ENCODE measurements at regions not wholly inside any gene's neighbourhood (a gene's known extent, or its start where the extent isn't known, plus 50 kb on each side); places are given as distances from the start of the nearest gene placed in this dataset.

- H3K4me2 ChIP-seq (ENCODE audit: low read depth, low read length, poor library complexity, severe bottlenecking) = no peak overlapping the region
- no peak for DNase-seq
Observed at GRCh38 chr4:81638698-81639097, 167.0 kb upstream of the RASGEF1B start.

GRCh38 chr4:81635739-81636138 is 164.0 kb upstream of the RASGEF1B start:
- H3K4me3 ChIP-seq (ENCODE audit: low read length) = no peak overlapping the region
- H3K4me1 ChIP-seq (ENCODE audit: low read length) = peaks cover 33% of the 10 kb centered on the region
- no peaks in the 10 kb centered on the region for H3K9me3 ChIP-seq (ENCODE audit: low read length)
- peak; percentile 75 for DNase-seq
- no peaks in the 10 kb centered on the region for H4K20me1 ChIP-seq (ENCODE audit: insufficient read depth, low read depth, low read length)
- H3K4me2 ChIP-seq (ENCODE audit: low read depth, low read length, poor library complexity, severe bottlenecking) = peak overlapping the region; percentile 44
- H2AFZ ChIP-seq (ENCODE audit: low read length) = 0 out of 2 replicates have a peak overlapping the region, but pooled peaks have one; percentile 24
- no peaks in the 10 kb centered on the region for H3K79me2 ChIP-seq (ENCODE audit: low read length)
- H3K27ac ChIP-seq (ENCODE audit: low read length) = peak overlapping the region; percentile 34; the same call in 1 of the 2 replicates
- no peak overlapping the region for H3K9ac ChIP-seq (ENCODE audit: low read length)
- no peaks in the 10 kb centered on the region for H3K27me3 ChIP-seq (ENCODE audit: low read length)
- no peaks in the 10 kb centered on the region for H3K9me2 ChIP-seq (replicated peaks; ENCODE audit: insufficient read depth, low read length)
- H3K36me3 ChIP-seq (ENCODE audit: insufficient read depth, low read length) = no peaks in the 10 kb centered on the region

More at GRCh38 chr4:81638698-81639097, 167.0 kb upstream of the RASGEF1B start:
- Histone ChIP-seq H4K20me1 (ENCODE audit: insufficient read depth, low read depth, low read length) (no peaks in the 10 kb centered on the region), H3K9me3 (ENCODE audit: low read length) (no peaks in the 10 kb centered on the region), H3K79me2 (ENCODE audit: low read length) (no peaks in the 10 kb centered on the region), H3K9me2 (replicated peaks; ENCODE audit: insufficient read depth, low read length) (no peaks in the 10 kb centered on the region), H3K4me1 (ENCODE audit: low read length) (peaks cover 19% of the 10 kb centered on the region), H3K4me3 (ENCODE audit: low read length) (no peak overlapping the region), H2AFZ (ENCODE audit: low read length) (no peak overlapping the region), H3K27me3 (ENCODE audit: low read length) (no peaks in the 10 kb centered on the region), H3K36me3 (ENCODE audit: insufficient read depth, low read length) (no peaks in the 10 kb centered on the region), H3K27ac (ENCODE audit: low read length) (no peak overlapping the region), H3K9ac (ENCODE audit: low read length) (no peak overlapping the region)

- no peaks in the 10 kb centered on the region for H3K79me2 ChIP-seq (ENCODE audit: low read length)
- H3K4me1 ChIP-seq (ENCODE audit: low read length) = peaks cover 33% of the 10 kb centered on the region
- no peaks in the 10 kb centered on the region for H3K9me3 ChIP-seq (ENCODE audit: low read length)
- H4K20me1 ChIP-seq (ENCODE audit: insufficient read depth, low read depth, low read length) = no peaks in the 10 kb centered on the region
- no peak overlapping the region for H3K4me2 ChIP-seq (ENCODE audit: low read depth, low read length, poor library complexity, severe bottlenecking)
- no peak overlapping the region for H2AFZ ChIP-seq (ENCODE audit: low read length)
- no peak overlapping the region for H3K4me3 ChIP-seq (ENCODE audit: low read length)
- no peaks in the 10 kb centered on the region for H3K36me3 ChIP-seq (ENCODE audit: insufficient read depth, low read length)
- no peak for DNase-seq
- H3K27ac ChIP-seq (ENCODE audit: low read length) = peak overlapping the region; percentile 23; the same call in 1 of the 2 replicates
- no peaks in the 10 kb centered on the region for H3K27me3 ChIP-seq (ENCODE audit: low read length)
- H3K9me2 ChIP-seq (replicated peaks; ENCODE audit: insufficient read depth, low read length) = no peaks in the 10 kb centered on the region
- no peak overlapping the region for H3K9ac ChIP-seq (ENCODE audit: low read length)
Observed at GRCh38 chr4:81634766-81635549, 163.3 kb upstream of the RASGEF1B start.

DNA sequence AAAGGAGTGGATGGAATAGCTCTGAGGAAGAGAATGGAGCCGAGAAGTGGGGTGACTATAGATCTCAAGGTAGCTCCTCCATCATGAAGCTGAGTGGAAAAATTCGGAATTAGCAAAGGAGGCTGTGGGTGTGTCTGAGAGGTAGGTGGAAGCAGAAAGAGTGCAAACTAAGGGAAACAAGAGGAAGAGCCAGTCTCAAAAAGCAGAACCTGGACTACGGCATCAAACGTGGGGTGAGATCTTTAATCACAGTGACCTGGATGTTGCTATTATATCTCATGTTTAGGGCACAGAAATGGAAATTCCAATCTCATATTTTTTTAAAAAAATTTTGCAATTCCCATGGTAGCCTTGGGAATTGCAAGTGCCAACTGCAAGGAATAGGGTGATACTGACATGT is 162.5 kb upstream of the RASGEF1B start:
- Histone ChIP-seq H3K9me2 (replicated peaks; ENCODE audit: insufficient read depth, low read length) (no peaks in the 10 kb centered on the region), H3K79me2 (ENCODE audit: low read length) (no peaks in the 10 kb centered on the region), H3K9ac (ENCODE audit: low read length) (no peak overlapping the region), H3K4me3 (ENCODE audit: low read length) (no peak overlapping the region), H4K20me1 (ENCODE audit: insufficient read depth, low read depth, low read length) (no peaks in the 10 kb centered on the region), H2AFZ (ENCODE audit: low read length) (no peak overlapping the region), H3K27ac (ENCODE audit: low read length) (no peak overlapping the region), H3K4me2 (ENCODE audit: low read depth, low read length, poor library complexity, severe bottlenecking) (no peak overlapping the region), H3K36me3 (ENCODE audit: insufficient read depth, low read length) (no peaks in the 10 kb centered on the region), H3K4me1 (ENCODE audit: low read length) (peaks cover 33% of the 10 kb centered on the region), H3K9me3 (ENCODE audit: low read length) (no peaks in the 10 kb centered on the region), H3K27me3 (ENCODE audit: low read length) (no peaks in the 10 kb centered on the region)
- DNase-seq = no peak

- H3K4me3 ChIP-seq (ENCODE audit: low read length) = no peak overlapping the region
- H4K20me1 ChIP-seq (ENCODE audit: insufficient read depth, low read depth, low read length) = no peaks in the 10 kb centered on the region
- H3K9me2 ChIP-seq (replicated peaks; ENCODE audit: insufficient read depth, low read length) = no peaks in the 10 kb centered on the region
- no peak overlapping the region for H3K27ac ChIP-seq (ENCODE audit: low read length)
- no peaks in the 10 kb centered on the region for H3K36me3 ChIP-seq (ENCODE audit: insufficient read depth, low read length)
- no peak overlapping the region for H3K9ac ChIP-seq (ENCODE audit: low read length)
- no peak overlapping the region for H2AFZ ChIP-seq (ENCODE audit: low read length)
- DNase-seq = no peak
- H3K79me2 ChIP-seq (ENCODE audit: low read length) = no peaks in the 10 kb centered on the region
- H3K9me3 ChIP-seq (ENCODE audit: low read length) = no peaks in the 10 kb centered on the region
- peaks cover 33% of the 10 kb centered on the region for H3K4me1 ChIP-seq (ENCODE audit: low read length)
- H3K27me3 ChIP-seq (ENCODE audit: low read length) = no peaks in the 10 kb centered on the region
- H3K4me2 ChIP-seq (ENCODE audit: low read depth, low read length, poor library complexity, severe bottlenecking) = no peak overlapping the region
Observed at GRCh38 chr4:81632581-81633299, 161.0 kb upstream of the RASGEF1B start.

DNA sequence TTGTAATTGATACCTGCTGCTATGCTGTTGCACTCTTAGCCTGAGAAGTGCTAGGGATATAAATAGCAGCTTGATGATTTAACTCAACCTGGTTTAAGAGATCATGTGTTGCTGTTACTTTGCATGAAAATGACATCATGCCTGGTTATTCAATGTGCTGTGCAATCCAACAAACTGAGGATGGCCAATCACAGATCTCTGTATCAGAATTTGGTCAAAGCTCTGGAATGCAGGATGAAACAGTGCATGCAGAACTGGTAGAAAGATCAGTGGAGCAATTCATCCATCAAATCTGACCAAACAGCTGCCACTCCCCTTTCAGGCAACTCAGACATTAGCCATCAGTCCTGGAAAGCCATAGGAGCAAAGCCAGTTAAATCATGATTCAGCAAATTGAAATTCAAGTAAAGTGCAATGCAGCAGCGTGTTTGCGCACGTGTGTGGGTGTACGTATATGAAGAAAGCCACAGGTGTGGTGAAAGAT is 160.3 kb upstream of the RASGEF1B start:
- no peaks in the 10 kb centered on the region for H3K79me2 ChIP-seq (ENCODE audit: low read length)
- H2AFZ ChIP-seq (ENCODE audit: low read length) = no peak overlapping the region
- H3K27ac ChIP-seq (ENCODE audit: low read length) = no peak overlapping the region
- no peak for DNase-seq
- H3K9me3 ChIP-seq (ENCODE audit: low read length) = no peaks in the 10 kb centered on the region
- peaks cover 33% of the 10 kb centered on the region for H3K4me1 ChIP-seq (ENCODE audit: low read length)
- H3K36me3 ChIP-seq (ENCODE audit: insufficient read depth, low read length) = no peaks in the 10 kb centered on the region
- no peak overlapping the region for H3K9ac ChIP-seq (ENCODE audit: low read length)
- no peaks in the 10 kb centered on the region for H3K27me3 ChIP-seq (ENCODE audit: low read length)
- no peaks in the 10 kb centered on the region for H3K9me2 ChIP-seq (replicated peaks; ENCODE audit: insufficient read depth, low read length)
- no peak overlapping the region for H3K4me3 ChIP-seq (ENCODE audit: low read length)
- H4K20me1 ChIP-seq (ENCODE audit: insufficient read depth, low read depth, low read length) = no peaks in the 10 kb centered on the region
- H3K4me2 ChIP-seq (ENCODE audit: low read depth, low read length, poor library complexity, severe bottlenecking) = no peak overlapping the region

GRCh38 chr4:81629366-81629765 is 157.7 kb upstream of the RASGEF1B start:
- Histone ChIP-seq H3K27ac (ENCODE audit: low read length) (no peak overlapping the region), H3K79me2 (ENCODE audit: low read length) (no peaks in the 10 kb centered on the region), H3K27me3 (ENCODE audit: low read length) (no peaks in the 10 kb centered on the region), H4K20me1 (ENCODE audit: insufficient read depth, low read depth, low read length) (no peaks in the 10 kb centered on the region), H3K9me3 (ENCODE audit: low read length) (no peaks in the 10 kb centered on the region), H2AFZ (ENCODE audit: low read length) (no peak overlapping the region), H3K9ac (ENCODE audit: low read length) (no peak overlapping the region), H3K4me3 (ENCODE audit: low read length) (no peak overlapping the region), H3K4me2 (ENCODE audit: low read depth, low read length, poor library complexity, severe bottlenecking) (no peak overlapping the region), H3K36me3 (ENCODE audit: insufficient read depth, low read length) (no peaks in the 10 kb centered on the region), H3K4me1 (ENCODE audit: low read length) (peaks cover 14% of the 10 kb centered on the region), H3K9me2 (replicated peaks; ENCODE audit: insufficient read depth, low read length) (no peaks in the 10 kb centered on the region)
- no peak for DNase-seq

- Histone ChIP-seq H3K4me1 (ENCODE audit: low read length) (peaks cover 14% of the 10 kb centered on the region), H3K9me2 (replicated peaks; ENCODE audit: insufficient read depth, low read length) (no peaks in the 10 kb centered on the region), H3K79me2 (ENCODE audit: low read length) (no peaks in the 10 kb centered on the region), H3K9ac (ENCODE audit: low read length) (no peak overlapping the region), H3K27me3 (ENCODE audit: low read length) (no peaks in the 10 kb centered on the region), H3K36me3 (ENCODE audit: insufficient read depth, low read length) (no peaks in the 10 kb centered on the region), H3K4me3 (ENCODE audit: low read length) (no peak overlapping the region), H3K4me2 (ENCODE audit: low read depth, low read length, poor library complexity, severe bottlenecking) (no peak overlapping the region), H2AFZ (ENCODE audit: low read length) (no peak overlapping the region), H3K27ac (ENCODE audit: low read length) (no peak overlapping the region), H3K9me3 (ENCODE audit: low read length) (no peaks in the 10 kb centered on the region), H4K20me1 (ENCODE audit: insufficient read depth, low read depth, low read length) (no peaks in the 10 kb centered on the region)
- no peak for DNase-seq
Observed at GRCh38 chr4:81628489-81628888, 156.8 kb upstream of the RASGEF1B start.

Data from Karpas-422 (cell line).